ENCODE measurements at regions not wholly inside any gene's neighbourhood (a gene's known extent, or its start where the extent isn't known, plus 50 kb on each side); places are given as distances from the start of the nearest gene placed in this dataset.
"Not testable (repeated sequence)": the region's sequence is repeated elsewhere in the genome, so short reads cannot be mapped to it uniquely, and the experiment has no call there.

- no peak for DNase-seq
These were observed 149.1 kb upstream of the PIK3R1 start for GRCh38 chr5:68066277-68066955.

GRCh38 chr5:68065321-68065720 lies 150.2 kb upstream of the PIK3R1 start:
- not testable (repeated sequence) for DNase-seq

GRCh38 chr5:68060382-68060781 lies 155.2 kb upstream of the PIK3R1 start:
- DNase-seq = no peak

GRCh38 chr5:68057191-68057590 lies 158.4 kb upstream of the PIK3R1 start:
- no peak for DNase-seq

GRCh38 chr5:68055686-68056085 lies 159.9 kb upstream of the PIK3R1 start:
- no peak for DNase-seq

- DNase-seq = no peak
These were observed 160.9 kb upstream of the PIK3R1 start for GRCh38 chr5:68054638-68055037.

GRCh38 chr5:68053202-68053601 lies 162.4 kb upstream of the PIK3R1 start:
- no peak for DNase-seq

- DNase-seq = no peak
These were observed 166.4 kb upstream of the PIK3R1 start for GRCh38 chr5:68049053-68049713.

GRCh38 chr5:68048516-68048915 lies 167.0 kb upstream of the PIK3R1 start:
- no peak for DNase-seq

GRCh38 chr5:68048054-68048453 lies 167.5 kb upstream of the PIK3R1 start:
- DNase-seq = not testable (repeated sequence)

- no peak for DNase-seq
These were observed 168.5 kb upstream of the PIK3R1 start for GRCh38 chr5:68047035-68047434.

- DNase-seq = no peak
These were observed 169.1 kb upstream of the PIK3R1 start for GRCh38 chr5:68046445-68046844.

- no peak for DNase-seq
These were observed 174.3 kb upstream of the PIK3R1 start for GRCh38 chr5:68041293-68041692.

- DNase-seq = no peak
These were observed 178.0 kb upstream of the PIK3R1 start for GRCh38 chr5:68037546-68037945.

GRCh38 chr5:68033961-68034571 lies 181.5 kb upstream of the PIK3R1 start:
- peak; percentile 37 for DNase-seq

- no peak for DNase-seq
These were observed 182.5 kb upstream of the PIK3R1 start for GRCh38 chr5:68033029-68033428.

- DNase-seq = peak; percentile 45
These were observed 183.3 kb upstream of the PIK3R1 start for GRCh38 chr5:68032216-68032762.

GRCh38 chr5:68028131-68028727 lies 187.3 kb upstream of the PIK3R1 start:
- DNase-seq = no peak

GRCh38 chr5:68027519-68027918 lies 188.0 kb upstream of the PIK3R1 start:
- peak; percentile 54 for DNase-seq

GRCh38 chr5:68026092-68026885 lies 189.3 kb upstream of the PIK3R1 start:
- DNase-seq = no peak

- no peak for DNase-seq
These were observed 191.1 kb upstream of the PIK3R1 start for GRCh38 chr5:68024426-68024825.

GRCh38 chr5:68021916-68022315 lies 193.6 kb upstream of the PIK3R1 start:
- DNase-seq = no peak

- DNase-seq = peak; percentile 30
These were observed 194.3 kb upstream of the PIK3R1 start for GRCh38 chr5:68021227-68021626.

Measured in femur (tissue), 1 donor.